DOHH2 (cell line): ENCODE measurements at regions not wholly inside any gene's neighbourhood (a gene's known extent, or its start where the extent isn't known, plus 50 kb on each side); places are given as distances from the start of the nearest gene placed in this dataset.

Experiments
- EZH2phosphoT487 ChIP-seq: fragments of 200-600 bp; sonication (generic); IDR thresholded peaks from 2 replicates; pipeline ENCODE4 v1.6.1; 2017; ENCODE audit warnings: borderline replicate concordance, mild to moderate bottlenecking, antibody characterized with exemption, low read length, moderate library complexity, mixed read lengths
- TF ChIP-seq, protein P1 (sequence below): fragments of 200-600 bp; sonication (generic); IDR thresholded peaks from one replicate; pipeline ENCODE4 v1.5.1; 2014; ENCODE audit warnings: antibody characterized with exemption, mild to moderate bottlenecking, low read depth, low read length; ENCODE audit not compliant: poor library complexity, severe bottlenecking

DNA sequence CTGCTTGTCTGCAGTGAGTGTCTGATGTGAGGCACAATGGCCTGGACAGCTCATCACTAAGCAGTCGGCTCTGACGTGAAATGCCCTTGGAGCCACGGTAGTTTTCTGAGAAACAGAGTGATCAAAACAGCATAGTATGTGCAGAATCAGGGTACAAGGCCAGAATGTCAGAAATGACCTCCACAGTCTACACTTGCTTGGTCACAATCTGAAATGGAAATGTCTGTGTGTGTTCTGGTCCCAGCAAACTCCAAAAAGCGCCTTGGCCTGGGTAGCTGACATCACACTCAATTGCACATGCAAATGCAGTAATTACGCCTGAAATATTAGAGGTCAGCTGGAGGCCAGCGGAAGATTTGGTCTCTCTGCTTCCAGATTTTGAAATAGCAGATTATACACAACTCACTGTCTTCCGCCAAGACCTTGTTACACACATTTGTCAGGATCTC is 95.4 kb downstream of the CTAGE1 start:
- TF ChIP-seq, protein P1, sequence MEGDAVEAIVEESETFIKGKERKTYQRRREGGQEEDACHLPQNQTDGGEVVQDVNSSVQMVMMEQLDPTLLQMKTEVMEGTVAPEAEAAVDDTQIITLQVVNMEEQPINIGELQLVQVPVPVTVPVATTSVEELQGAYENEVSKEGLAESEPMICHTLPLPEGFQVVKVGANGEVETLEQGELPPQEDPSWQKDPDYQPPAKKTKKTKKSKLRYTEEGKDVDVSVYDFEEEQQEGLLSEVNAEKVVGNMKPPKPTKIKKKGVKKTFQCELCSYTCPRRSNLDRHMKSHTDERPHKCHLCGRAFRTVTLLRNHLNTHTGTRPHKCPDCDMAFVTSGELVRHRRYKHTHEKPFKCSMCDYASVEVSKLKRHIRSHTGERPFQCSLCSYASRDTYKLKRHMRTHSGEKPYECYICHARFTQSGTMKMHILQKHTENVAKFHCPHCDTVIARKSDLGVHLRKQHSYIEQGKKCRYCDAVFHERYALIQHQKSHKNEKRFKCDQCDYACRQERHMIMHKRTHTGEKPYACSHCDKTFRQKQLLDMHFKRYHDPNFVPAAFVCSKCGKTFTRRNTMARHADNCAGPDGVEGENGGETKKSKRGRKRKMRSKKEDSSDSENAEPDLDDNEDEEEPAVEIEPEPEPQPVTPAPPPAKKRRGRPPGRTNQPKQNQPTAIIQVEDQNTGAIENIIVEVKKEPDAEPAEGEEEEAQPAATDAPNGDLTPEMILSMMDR = no peak
- no peak for TF ChIP-seq EZH2phosphoT487
